ENCODE measurements at regions not wholly inside any gene's neighbourhood (a gene's known extent, or its start where the extent isn't known, plus 50 kb on each side); places are given as distances from the start of the nearest gene placed in this dataset.
"Not testable (repeated sequence)": the region's sequence is repeated elsewhere in the genome, so short reads cannot be mapped to it uniquely, and the experiment has no call there.

DNA sequence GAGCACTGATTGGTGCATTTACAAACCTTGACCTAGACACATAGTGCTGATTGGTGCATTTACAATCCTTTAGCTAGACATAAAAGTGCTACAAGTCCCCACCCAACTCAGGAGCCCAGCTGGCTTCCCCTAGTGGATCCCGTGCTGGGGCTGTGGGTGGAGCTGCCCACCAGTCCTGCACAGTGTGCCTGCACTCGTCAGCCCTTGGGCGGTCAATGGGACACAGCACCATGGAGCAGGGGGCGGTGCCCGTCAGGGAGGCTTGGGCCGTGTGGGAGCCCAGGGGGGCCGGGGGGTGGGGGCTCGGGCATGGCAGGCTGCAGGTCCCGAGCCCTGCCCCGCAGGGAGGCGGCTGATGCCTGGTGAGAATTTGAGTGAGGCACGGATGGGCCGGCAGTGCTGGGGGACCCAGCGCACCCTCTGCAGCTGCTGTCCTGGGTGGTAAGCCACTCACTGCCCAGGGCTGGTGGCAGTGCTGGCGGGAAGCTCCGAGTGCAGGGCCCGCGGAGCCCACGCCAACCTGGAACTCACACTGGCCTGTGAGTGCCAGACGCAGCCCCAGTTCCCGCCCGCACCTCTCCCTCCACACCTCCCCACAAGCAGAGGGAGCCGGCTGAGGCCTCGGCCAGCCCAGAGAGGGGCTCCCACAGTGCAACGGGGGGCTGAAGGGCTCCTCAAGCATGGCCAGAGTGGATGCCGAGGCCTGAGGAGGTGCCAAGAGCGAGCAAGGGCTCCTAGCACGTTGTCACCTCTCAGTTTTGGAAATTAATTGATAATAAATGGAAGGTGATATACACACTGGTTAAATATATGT is 207.7 kb downstream of the RAP2B start:
- DNase-seq (ENCODE audit: low read depth in 4 of 4, low spot score in 2 of 4): no peak

DNA sequence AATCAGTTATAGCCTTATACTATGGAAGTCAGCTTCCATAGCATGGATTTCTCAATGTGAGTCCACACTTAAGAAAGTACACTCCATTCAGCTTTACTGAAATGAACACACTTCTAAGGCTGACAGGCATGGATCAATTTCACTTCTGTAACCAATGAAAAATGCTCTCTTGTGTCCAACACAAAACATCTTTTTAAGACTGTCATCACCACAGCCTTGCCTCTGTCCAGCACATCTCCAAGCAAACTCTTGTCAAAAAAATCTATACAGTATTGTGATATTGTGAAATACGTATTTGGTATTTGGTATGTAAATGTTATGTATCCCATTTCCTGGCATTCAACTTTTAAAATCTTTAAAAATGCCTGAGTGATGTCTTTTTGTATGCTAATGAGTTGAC is 208.7 kb downstream of the RAP2B start:
- no peak for DNase-seq (ENCODE audit: low read depth in 4 of 4, low spot score in 2 of 4)

DNA sequence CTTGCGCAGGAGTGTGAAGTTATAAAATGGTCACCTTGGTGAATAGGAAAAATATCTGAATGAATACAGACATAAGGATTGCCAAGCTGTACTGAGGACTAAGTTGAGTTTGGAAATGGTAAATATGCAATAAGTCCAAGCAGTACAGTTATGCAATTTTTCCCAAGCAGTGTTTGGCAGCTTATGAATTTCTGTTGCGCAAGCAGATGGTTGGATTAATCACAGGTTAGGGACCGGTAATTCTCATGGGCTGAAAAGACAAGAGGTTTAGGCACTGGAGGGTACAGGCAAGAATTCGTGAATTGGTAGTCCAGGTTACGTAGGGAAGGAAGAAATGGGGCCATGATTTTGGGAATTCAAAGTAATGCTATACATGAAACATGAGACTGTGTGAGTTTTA is 210.3 kb downstream of the RAP2B start:
- no peak for DNase-seq (ENCODE audit: low read depth in 4 of 4, low spot score in 2 of 4)

DNA sequence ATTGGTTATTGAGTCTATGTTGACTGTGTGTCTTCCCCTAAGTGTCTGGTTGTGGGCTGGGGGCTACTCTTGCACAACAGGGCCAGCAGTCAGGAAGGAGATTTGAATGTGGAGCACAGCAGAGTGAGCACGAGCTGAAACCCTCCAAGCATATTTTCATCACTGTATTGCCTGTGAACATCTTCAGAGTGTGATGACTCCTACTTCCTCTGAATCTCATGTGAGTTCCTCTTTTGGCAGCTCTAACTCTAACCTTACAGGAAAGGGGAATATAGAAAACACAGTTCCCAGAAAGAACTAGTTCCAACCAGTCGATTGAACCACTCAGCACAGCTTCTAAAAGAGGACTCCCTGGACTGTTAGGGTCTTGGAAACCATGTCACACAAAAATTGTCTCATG is 211.6 kb downstream of the RAP2B start:
- no peak for DNase-seq (ENCODE audit: low read depth in 4 of 4, low spot score in 2 of 4)

DNA sequence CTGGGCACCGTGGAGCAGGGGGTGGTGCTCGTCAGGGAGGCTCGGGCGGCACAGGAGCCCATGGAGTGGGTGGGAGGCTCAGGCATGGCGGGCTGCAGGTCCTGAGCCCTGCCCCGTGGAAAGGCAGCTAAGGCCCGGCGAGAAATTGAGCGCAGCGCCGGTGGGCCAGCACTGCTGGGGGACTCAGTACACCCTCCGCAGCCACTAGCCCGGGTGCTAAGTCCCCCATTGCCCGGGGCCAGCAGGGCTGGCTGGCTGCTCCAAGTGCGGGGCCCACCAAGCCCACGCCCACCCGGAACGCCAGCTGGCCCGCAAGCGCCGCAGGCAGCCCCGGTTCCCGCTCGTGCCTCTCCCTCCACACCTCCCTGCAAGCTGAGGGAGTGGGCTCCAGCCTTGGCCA is 216.3 kb downstream of the RAP2B start:
- DNase-seq (ENCODE audit: low read depth in 4 of 4, low spot score in 2 of 4): not testable (repeated sequence)

DNA sequence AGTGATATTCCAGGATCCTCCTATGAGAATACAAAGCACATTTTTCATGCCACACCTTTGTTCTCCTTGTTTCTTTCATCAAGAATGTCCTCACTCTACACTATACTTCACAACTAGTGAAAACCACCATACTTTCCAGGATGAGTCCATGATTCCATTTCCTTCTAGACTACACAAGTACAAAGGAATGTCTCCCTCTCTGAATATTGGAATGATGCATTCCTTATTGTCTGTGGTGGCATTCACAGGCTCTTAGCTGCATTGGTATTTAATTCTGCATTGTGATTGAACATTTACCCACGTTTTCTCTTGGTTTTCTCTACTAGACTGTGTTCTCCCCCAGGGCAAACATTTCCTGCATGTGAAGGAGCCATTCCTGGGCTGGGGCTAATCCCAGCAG is 217.5 kb downstream of the RAP2B start:
- no peak for DNase-seq (ENCODE audit: low read depth in 4 of 4, low spot score in 2 of 4)

DNA sequence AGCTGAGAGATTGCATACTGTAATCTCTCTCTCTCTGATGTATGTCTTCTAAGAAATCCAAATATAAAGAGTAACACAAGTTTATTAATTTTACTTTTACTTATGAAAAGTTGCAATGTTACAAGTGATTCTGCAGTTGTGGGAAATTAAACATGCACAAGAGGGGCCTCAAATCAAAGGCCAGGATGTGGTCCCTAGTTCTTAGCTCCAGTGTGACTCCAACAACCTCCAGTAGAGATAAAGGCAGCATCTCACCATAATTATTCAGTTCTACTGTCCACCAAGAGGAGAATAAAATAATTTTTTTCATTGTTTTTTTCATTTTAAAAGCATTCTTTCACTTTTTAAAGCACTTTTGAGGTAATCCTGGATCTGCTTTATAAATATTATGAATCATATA is 223.3 kb downstream of the RAP2B start:
- no peak for DNase-seq (ENCODE audit: low read depth in 4 of 4, low spot score in 2 of 4)

DNA sequence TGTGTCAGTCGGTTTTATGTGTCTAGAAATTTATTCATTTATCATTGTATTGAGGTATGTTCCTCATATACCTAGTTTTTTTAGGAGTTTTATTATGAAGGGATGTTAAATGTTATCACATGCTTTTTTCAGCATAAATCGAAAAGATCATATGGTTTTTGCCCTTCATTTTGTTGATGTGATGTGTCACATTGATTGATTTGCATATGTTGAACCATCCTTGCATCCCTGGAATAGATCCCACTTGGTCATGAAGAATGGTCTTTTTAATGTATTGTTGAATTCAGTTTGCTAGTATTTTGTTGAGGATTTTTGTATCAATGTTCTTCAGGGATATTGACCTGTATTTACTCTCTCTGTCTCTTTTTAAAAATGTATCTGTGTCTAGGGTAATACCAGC is 230.3 kb downstream of the RAP2B start:
- DNase-seq (ENCODE audit: low read depth in 4 of 4, low spot score in 2 of 4): no peak

DNA sequence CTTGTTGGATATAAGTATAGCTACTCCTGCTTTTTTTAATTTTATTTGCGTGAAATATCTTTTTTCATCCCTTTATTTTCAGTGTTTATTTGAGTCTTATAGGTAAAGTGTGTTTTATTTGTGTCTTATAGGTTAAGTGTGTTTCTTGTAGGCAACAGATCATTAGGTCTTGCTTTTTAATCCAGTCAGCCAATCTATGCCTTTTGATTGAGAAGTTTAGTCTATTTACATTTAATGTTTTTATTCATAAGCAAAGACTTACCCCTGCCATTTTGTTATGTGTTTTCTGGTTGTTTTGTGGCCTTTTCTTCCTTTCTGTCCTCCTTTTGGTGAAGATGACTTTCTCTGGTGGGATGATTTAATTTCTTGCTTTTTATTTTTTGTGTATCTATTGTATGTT is 232.0 kb downstream of the RAP2B start:
- no peak for DNase-seq (ENCODE audit: low read depth in 4 of 4, low spot score in 2 of 4)

DNA sequence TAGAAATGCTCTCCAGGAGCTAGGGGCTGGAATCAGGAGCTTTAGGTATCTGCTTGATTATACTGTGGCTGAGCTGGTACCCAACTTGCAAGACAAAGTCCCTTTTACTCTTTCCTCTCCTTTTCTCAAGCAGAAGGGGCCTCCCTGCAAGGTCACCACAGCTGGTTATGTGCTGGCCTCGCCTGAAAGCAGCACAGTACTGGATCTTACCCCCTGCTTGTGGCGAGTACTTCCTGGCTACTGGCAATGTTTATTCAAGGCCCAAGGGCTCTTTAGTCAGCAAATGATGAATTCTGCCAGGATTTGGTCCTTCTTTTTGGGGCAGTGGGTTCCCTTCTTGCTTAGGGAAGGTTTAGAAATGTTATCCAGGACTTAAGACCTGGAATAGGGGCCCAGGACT is 234.6 kb downstream of the RAP2B start:
- no peak for DNase-seq (ENCODE audit: low read depth in 4 of 4, low spot score in 2 of 4)

DNA sequence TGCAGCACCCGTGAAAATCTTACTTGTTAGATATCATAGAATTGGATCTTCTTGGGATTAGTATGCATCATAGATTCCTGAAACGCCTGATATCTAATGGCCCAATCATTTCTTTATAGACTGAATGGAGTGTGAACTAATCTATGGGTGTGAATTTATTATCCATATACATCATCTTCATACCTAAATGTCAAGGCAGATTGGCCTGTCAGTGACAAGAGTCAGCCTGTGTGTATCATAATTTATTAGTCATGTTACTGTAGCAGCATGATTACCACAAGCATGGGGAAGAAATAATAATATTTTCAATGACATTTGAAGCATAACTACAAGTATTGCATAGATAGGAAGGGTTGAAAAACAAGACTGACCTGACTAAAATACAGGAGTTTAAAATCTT is 235.8 kb downstream of the RAP2B start:
- DNase-seq (ENCODE audit: low read depth in 4 of 4, low spot score in 2 of 4): no peak

DNA sequence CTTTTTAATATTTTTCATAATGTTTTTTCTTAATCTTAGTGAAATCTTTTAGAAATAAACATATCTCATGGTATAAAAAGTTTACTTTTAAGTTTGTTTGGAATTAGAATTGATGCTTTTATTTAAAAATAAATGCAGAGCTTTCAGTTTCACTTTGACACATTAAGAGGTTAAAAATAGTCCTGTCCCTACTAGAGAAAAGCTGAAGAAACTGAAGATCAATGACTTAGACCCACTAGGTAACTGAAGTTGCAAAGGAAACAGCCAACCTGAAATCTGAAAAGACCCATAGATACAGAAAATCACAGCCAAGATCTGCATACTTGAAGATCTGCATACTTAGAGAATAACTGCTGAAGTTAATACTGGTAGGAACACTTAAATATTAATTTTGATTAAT is 237.6 kb downstream of the RAP2B start:
- DNase-seq (ENCODE audit: low read depth in 4 of 4, low spot score in 2 of 4): no peak

DNA sequence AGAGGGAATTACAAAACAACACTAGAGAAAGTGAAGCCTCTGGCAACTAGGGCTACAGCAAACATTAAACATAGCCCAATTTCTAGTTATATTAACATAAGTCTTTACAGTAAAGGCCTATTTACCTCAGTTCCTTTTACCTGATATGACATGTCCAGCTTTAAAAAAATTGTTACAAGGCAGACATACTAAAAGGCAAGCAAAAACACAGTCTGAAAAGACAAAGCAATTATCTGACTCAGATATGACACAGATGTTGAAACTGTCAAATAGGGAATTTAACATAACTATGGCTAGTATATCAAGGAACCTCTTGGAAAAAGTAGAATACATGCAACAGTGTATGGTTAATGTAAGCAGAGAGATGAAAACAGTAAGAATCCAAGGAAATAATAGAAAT is 238.6 kb downstream of the RAP2B start:
- DNase-seq (ENCODE audit: low read depth in 4 of 4, low spot score in 2 of 4): no peak

DNA sequence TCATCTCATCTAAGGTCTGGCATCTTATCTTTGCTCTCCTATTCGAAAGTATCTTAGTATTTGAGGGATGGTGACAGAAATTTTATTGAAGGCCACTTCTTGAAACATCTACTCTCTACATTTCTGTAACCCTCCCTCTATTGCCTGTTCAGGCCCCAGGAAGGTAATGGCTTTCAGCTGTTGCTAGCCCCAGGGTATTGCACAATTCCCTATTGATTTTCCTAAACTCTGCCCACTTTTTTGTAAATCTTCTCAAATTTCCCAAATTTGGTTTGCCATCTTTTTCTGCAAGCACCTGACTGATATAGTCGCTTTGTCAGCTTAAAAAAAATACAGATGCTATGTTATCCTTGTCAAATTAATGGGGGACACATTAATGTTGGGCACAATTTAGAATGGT is 242.1 kb downstream of the RAP2B start:
- DNase-seq (ENCODE audit: low read depth in 4 of 4, low spot score in 2 of 4): no peak

DNA sequence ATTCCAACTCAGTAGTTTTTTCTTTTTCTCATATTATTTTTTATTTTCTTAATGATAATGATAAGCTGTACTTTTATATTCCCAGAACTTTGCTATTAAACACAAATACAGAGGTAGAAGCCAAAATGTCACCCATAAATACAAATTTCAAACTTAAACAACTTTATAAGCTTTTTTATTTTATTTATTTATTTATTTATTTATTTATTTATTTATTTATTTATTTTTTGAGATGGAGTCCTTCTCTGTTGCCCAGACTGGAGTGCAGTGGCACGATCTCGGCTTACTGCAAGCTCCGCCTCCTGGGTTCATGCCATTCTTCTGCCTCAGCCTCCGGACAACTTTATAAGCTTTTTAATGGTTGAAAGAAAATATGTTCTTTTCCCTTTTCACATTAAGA is 243.3 kb downstream of the RAP2B start:
- not testable (repeated sequence) for DNase-seq (ENCODE audit: low read depth in 4 of 4, low spot score in 2 of 4)

DNA sequence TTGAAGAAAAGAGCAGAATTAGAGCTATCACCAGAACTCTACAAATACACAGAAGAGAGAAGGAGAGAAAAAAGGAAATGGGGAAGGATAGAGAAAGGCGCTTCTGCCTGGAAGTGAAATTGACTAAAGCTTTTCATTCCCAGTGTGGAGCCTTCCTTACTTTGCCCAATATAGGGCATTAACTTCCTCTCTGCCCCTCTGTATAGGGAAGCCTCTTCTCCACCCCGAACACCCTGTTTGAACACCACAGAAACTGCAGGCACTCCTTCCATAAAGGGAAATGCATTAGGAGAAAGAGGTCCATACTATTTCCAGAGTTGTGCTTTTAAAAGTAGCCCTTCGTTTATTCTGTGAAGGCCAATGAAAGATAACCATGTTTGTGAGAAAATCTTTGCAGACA is 248.5 kb downstream of the RAP2B start:
- no peak for DNase-seq (ENCODE audit: low read depth in 4 of 4, low spot score in 2 of 4)

DNA sequence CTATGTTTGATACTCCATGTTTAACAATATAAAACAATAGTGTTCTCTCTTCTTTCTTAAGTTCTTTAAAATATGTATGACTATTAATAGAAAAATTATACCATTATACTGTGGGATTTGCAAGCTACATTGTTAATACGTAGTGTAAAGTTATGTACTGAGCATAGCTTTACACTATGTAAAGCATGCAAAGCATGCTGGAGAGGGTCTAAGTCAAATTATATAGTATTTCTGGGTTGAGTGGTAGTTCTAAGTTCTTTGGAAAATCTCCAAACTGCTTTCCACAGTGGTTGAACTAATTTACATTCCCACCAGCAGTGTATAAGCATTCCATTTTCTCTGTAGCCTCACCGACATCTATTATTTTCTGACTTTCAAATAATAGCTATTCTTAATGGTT is 253.0 kb downstream of the RAP2B start:
- DNase-seq (ENCODE audit: low read depth in 4 of 4, low spot score in 2 of 4): no peak

DNA sequence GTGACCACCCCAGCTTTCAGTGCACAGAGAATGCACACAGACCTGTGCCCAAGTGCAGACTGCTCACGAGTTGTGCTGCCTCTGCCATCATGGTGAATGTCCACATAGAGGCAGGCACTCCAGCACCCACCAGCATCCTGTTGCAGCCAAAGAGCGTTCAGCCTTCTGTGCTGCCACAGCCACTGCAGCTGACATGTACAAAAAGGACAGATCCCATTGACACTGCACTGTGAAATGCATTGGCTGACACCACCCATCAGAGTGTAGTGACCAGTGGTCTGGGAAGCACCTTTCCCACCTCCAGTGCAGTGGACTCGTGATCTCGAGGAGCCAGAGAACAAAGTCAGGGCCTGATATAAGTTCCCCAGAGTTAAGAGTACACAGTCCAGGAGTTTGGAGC is 260.3 kb downstream of the RAP2B start:
- DNase-seq (ENCODE audit: low read depth in 4 of 4, low spot score in 2 of 4): no peak

DNA sequence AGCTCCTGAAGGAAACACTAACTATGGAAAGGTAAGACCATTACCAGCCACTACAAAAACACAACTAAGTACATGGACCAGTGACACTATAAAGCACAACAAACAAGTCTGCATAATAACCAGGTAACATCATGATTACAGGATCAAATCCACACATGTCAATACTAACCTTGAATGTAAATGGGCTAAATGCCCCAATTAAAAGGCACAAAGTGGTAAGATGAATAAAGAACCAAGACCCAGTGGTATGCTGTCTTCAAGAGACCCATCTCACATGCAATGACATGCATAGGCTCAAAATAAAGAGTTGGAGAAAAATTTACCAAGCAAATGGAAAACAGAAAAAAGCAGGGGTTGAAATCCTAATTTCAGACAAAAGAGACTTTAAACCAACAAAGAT is 261.8 kb downstream of the RAP2B start:
- DNase-seq (ENCODE audit: low read depth in 4 of 4, low spot score in 2 of 4): not testable (repeated sequence)

DNA sequence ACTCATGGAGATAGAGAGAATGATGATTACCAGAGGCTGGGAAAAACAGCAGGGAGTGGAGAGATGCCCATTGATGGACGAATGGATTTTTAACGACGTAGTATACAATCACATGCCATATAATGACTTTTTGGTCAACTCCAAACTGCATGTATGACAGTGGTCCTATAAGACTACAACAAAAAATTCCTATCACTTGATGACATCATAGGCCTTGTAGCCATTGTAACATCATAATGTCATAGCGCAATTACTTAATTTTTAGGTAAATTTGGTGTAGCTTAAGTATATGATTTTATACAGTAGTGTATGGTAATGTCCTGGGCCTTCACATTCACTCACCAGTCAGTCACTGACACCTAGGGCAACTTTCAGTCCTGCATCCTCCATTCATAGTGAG is 264.3 kb downstream of the RAP2B start:
- no peak for DNase-seq (ENCODE audit: low read depth in 4 of 4, low spot score in 2 of 4)

DNA sequence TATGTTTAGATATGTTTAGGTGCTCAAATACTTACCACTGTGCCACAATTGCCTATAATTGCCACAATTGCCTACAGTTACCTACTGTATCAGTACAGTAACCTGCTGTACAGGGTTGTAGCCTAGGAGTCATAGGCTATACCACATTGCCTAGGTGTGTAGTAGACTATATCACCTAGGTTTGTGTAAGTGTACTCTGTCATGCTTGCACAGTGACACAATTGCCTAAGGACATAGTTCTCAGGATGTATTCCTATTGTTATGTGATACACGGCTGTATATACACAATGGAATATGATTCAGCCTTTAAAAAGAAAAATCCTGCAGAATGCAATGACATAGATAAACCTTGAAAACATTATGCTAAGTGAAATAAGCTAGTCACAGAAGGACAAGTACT is 264.8 kb downstream of the RAP2B start:
- no peak for DNase-seq (ENCODE audit: low read depth in 4 of 4, low spot score in 2 of 4)

DNA sequence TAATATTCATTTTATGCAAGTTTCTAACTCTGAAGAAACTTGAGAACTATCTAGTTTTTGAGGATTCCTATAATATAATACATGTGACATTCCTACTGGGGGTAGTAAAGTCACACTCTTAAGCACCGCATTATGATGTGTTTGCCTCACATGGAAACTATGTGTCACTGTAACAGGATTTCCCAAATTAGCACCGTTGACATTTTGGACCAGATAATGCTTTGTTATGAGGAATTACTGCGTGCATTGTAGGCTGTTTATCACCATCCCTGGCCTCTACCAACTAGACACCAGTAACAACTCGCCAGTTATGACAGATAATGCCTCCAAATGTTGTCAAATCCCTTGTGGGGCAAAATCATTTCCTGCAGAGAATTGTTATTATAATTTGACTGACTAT is 267.8 kb downstream of the RAP2B start:
- DNase-seq (ENCODE audit: low read depth in 4 of 4, low spot score in 2 of 4): no peak

DNA sequence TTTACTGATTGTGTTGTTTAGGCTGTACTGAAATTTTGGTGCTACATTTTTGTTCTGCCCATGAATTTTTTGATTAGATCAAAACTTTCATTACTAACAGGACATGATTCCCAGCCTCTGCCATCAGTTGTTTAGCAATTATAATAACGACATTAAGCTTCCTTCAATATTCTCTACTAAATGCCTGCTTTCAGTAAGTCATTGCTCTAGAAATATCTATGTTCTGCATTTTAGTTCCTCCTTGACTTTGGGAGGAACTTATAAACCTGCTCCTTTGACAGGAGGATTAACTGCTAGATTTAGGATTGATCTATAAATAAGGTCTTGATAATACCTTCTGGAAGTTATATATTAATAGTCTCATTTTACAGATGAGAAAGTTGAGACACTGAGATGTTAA is 269.1 kb downstream of the RAP2B start:
- no peak for DNase-seq (ENCODE audit: low read depth in 4 of 4, low spot score in 2 of 4)
